LoVo (cell line): ENCODE measurements at regions not wholly inside any gene's neighbourhood (a gene's known extent, or its start where the extent isn't known, plus 50 kb on each side); places are given as distances from the start of the nearest gene placed in this dataset.

Experiments
- DNase-seq: peaks from one replicate; pipeline ENCODE4 v3.0.0-alpha.2; 2016; ENCODE audit warnings: low spot score

DNA sequence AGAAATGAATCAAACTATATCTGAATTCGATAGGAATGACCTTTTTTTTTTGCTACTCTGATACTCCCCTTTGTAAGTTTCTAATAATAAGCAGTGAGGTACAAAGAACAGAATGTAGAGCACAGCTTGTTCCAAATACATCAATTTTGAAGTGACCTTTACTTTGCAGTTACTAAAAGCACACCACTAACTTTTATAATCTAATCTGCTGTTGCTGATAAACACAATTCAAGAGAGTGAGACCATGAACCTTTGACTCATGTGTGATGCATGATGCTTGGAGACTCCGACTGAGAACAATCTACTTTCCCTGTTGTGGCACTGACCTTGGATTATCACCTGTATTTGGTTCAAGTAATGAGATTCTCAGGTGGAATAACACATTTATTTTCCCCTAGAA lies 91.6 kb upstream of the GNPDA2 start:
- DNase-seq, result no peak

- no peak for DNase-seq
These were observed 79.7 kb upstream of the GNPDA2 start for GRCh38 chr4:44806071-44806470.

GRCh38 chr4:44804301-44804700 lies 77.9 kb upstream of the GNPDA2 start:
- DNase-seq, result no peak

GRCh38 chr4:44801384-44801783 lies 75.0 kb upstream of the GNPDA2 start:
- no peak for DNase-seq

DNA sequence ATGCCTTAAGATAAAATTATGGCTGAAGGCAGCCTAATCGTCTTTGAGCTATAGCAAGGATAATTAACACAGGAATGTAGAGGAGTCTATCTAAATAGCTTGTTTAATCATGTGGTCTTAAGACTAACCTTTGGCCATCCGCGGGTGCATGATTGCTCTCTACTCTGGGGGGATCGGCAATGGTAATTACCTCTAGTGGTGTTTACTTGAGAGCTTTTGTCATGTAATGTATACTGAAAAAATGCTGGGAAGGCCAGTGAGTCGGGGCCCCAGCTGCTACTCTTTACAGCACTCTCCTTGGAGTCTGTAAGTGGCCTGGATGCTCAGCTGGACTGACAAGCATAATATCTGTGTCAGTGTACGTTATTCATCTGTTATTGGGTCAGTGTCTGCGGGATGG lies 65.5 kb upstream of the GNPDA2 start:
- no peak for DNase-seq

GRCh38 chr4:44777115-44777514 lies 50.8 kb upstream of the GNPDA2 start:
- no peak for DNase-seq
